ENCODE measurements at regions not wholly inside any gene's neighbourhood (a gene's known extent, or its start where the extent isn't known, plus 50 kb on each side); places are given as distances from the start of the nearest gene placed in this dataset.

GRCh38 chr12:62190689-62191490 lies 69.3 kb upstream of the USP15 start:
- no peaks in the 10 kb centered on the region for H3K9me3 Mint-ChIP-seq
- no peak for DNase-seq (ENCODE audit: extremely low spot score, unreplicated experiment)
- no peaks in the 10 kb centered on the region for H3K36me3 Mint-ChIP-seq
- no peak overlapping the region for H3K27ac Mint-ChIP-seq
- peak overlapping the region; percentile 91 for H3K4me3 Mint-ChIP-seq
- peaks cover 12% of the 10 kb centered on the region for H3K4me1 Mint-ChIP-seq (ENCODE audit: unreplicated experiment)
- peaks cover 57% of the 10 kb centered on the region for H3K27me3 Mint-ChIP-seq
- TF ChIP-seq CTCF (conservative IDR thresholded peaks at IDR 0.05), result no peak

GRCh38 chr12:62191491-62192179 lies 68.6 kb upstream of the USP15 start:
- Mint-ChIP-seq H3K4me1 (ENCODE audit: unreplicated experiment) (peaks cover 12% of the 10 kb centered on the region), H3K27ac (no peak overlapping the region), H3K27me3 (peaks cover 57% of the 10 kb centered on the region), H3K4me3 (peak overlapping the region; percentile 91), H3K36me3 (no peaks in the 10 kb centered on the region), H3K9me3 (no peaks in the 10 kb centered on the region)
- no peak for TF ChIP-seq CTCF (conservative IDR thresholded peaks at IDR 0.05)
- no peak for DNase-seq (ENCODE audit: extremely low spot score, unreplicated experiment)

GRCh38 chr12:62192180-62192902 lies 67.9 kb upstream of the USP15 start:
- Mint-ChIP-seq H3K9me3 (no peaks in the 10 kb centered on the region), H3K27me3 (peaks cover 57% of the 10 kb centered on the region), H3K4me1 (ENCODE audit: unreplicated experiment) (peaks cover 12% of the 10 kb centered on the region), H3K4me3 (peak overlapping the region; percentile 91), H3K27ac (no peak overlapping the region), H3K36me3 (no peaks in the 10 kb centered on the region)
- peak; percentile 94 for TF ChIP-seq CTCF (conservative IDR thresholded peaks at IDR 0.05)
- no peak for DNase-seq (ENCODE audit: extremely low spot score, unreplicated experiment)

GRCh38 chr12:62192903-62193250 lies 67.3 kb upstream of the USP15 start:
- DNase-seq (ENCODE audit: extremely low spot score, unreplicated experiment), result no peak
- H3K27me3 Mint-ChIP-seq, result peaks cover 53% of the 10 kb centered on the region
- no peaks in the 10 kb centered on the region for H3K9me3 Mint-ChIP-seq
- H3K4me1 Mint-ChIP-seq (ENCODE audit: unreplicated experiment), result peaks cover 12% of the 10 kb centered on the region
- no peaks in the 10 kb centered on the region for H3K36me3 Mint-ChIP-seq
- peak overlapping the region; percentile 91 for H3K4me3 Mint-ChIP-seq
- H3K27ac Mint-ChIP-seq, result no peak overlapping the region
- TF ChIP-seq CTCF (conservative IDR thresholded peaks at IDR 0.05), result peak; percentile 19

GRCh38 chr12:62194031-62194430 lies 66.2 kb upstream of the USP15 start:
- Mint-ChIP-seq H3K9me3 (no peaks in the 10 kb centered on the region), H3K36me3 (no peaks in the 10 kb centered on the region), H3K4me3 (no peak overlapping the region), H3K27me3 (peaks cover 44% of the 10 kb centered on the region), H3K4me1 (ENCODE audit: unreplicated experiment) (peaks cover 12% of the 10 kb centered on the region), H3K27ac (no peak overlapping the region)
- DNase-seq (ENCODE audit: extremely low spot score, unreplicated experiment), result no peak
- no peak for TF ChIP-seq CTCF (conservative IDR thresholded peaks at IDR 0.05)
